Right lobe of liver (tissue), 6 donors: ENCODE measurements at regions not wholly inside any gene's neighbourhood (a gene's known extent, or its start where the extent isn't known, plus 50 kb on each side); places are given as distances from the start of the nearest gene placed in this dataset.

Experiments used
- ATAC-seq, 4 donors: fragments of 200-7000 bp; cut with Tn5 transposase; one replicate each; pipeline ENCODE4 v1.9.1; 2020; ENCODE audit warnings: mild to moderate bottlenecking in 4 of 4, moderate library complexity in 4 of 4
- DNase-seq, 3 donors: peaks; one replicate each; pipeline ENCODE4 v3.0.0-alpha.2; 2020
- H3K27ac ChIP-seq, 3 donors: fragments of 200-600 bp; one replicate each; pipeline ENCODE4 v1.8.0; 2022
- H3K27me3 ChIP-seq, 2 donors: fragments of 200-600 bp; one replicate each; pipeline ENCODE4 v1.8.0; 2022
- H3K36me3 ChIP-seq, 4 donors: fragments of 200-600 bp; sonication (generic) in 1 of 4; one replicate each; pipeline versions ENCODE4 v1.5.1 to v1.8.0; 2017 to 2022; ENCODE audit warnings: control low read depth in 1 of 4
- H3K4me1 ChIP-seq, 4 donors: fragments of 200-600 bp; sonication (generic) in 1 of 4; one replicate each; pipeline versions ENCODE4 v1.5.1 to v1.8.0; 2017 to 2022; ENCODE audit warnings: control low read depth in 1 of 4
- H3K4me3 ChIP-seq, 3 donors: fragments of 200-600 bp; one replicate each; pipeline ENCODE4 v1.8.0; 2022
- H3K9me3 ChIP-seq, 4 donors: fragments of 200-600 bp; sonication (generic) in 1 of 4; one replicate each; pipeline versions ENCODE4 v1.5.1 to v1.8.0; 2017 to 2022; ENCODE audit warnings: control low read depth in 1 of 4
- POLR2A ChIP-seq: fragments of 450-650 bp; IDR thresholded peaks from one replicate; pipeline ENCODE4 v1.6.1; 2017; ENCODE audit warnings: antibody characterized with exemption, mild to moderate bottlenecking
- WGBS: methylation state at CpG from one replicate; pipeline ENCODE4 v1.1.6; 2018; ENCODE audit warnings: low coverage, low lambda C conversion rate; ENCODE audit not compliant: insufficient coverage; ENCODE audit errors: missing lambda C conversion rate; 5-methylcytosine and 5-hydroxymethylcytosine counted together
- intact Hi-C, 2 donors: fragments of 100-400 bp; cut with DNase I; formaldehyde crosslinking; loops; one replicate each; pipeline versions ENCODE4 v1.11.2 to v1.14.1; 2022
- TF ChIP-seq, protein P1 (sequence below), 4 donors: fragments of 200-600 bp in 3 of 4; fragments of 450-650 bp in 1 of 4; IDR thresholded peaks; one replicate each; pipeline versions ENCODE4 v1.5.1 to v1.8.0; 2016 to 2022; ENCODE audit warnings: antibody characterized with exemption in 4 of 4, mild to moderate bottlenecking in 2 of 4
- donor health status: DM: no; HTN: yes; CAD: no.
- donor health status: DM: no; HTN: no; CAD: no.
- donor health status: DM: no; HTN: no; CAD: no.
- donor health status: DM: no; HTN: yes; CAD: no.
- donor health status: DM: no; HTN: yes; CAD: no.

- ATAC-seq (no peak), DNase-seq (no peak)
- Histone ChIP-seq H3K36me3 (no peaks in the 10 kb centered on the region), H3K27ac (no peak overlapping the region), H3K27me3 (no peaks in the 10 kb centered on the region), H3K9me3 (no peaks in the 10 kb centered on the region), H3K4me3 (no peak overlapping the region), H3K4me1 (no peaks in the 10 kb centered on the region)
- WGBS = 60% methylated on average over 3 of the region's 3 CpGs
- intact Hi-C loops = no loop called here
- TF ChIP-seq, protein P1, sequence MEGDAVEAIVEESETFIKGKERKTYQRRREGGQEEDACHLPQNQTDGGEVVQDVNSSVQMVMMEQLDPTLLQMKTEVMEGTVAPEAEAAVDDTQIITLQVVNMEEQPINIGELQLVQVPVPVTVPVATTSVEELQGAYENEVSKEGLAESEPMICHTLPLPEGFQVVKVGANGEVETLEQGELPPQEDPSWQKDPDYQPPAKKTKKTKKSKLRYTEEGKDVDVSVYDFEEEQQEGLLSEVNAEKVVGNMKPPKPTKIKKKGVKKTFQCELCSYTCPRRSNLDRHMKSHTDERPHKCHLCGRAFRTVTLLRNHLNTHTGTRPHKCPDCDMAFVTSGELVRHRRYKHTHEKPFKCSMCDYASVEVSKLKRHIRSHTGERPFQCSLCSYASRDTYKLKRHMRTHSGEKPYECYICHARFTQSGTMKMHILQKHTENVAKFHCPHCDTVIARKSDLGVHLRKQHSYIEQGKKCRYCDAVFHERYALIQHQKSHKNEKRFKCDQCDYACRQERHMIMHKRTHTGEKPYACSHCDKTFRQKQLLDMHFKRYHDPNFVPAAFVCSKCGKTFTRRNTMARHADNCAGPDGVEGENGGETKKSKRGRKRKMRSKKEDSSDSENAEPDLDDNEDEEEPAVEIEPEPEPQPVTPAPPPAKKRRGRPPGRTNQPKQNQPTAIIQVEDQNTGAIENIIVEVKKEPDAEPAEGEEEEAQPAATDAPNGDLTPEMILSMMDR (IDR thresholded peaks at IDR 0.05) = no peak
- TF ChIP-seq POLR2A = no peak
These were observed 1257.1 kb downstream of the NSUN3 start for GRCh38 chr3:95319921-95320494.

- H3K27me3 ChIP-seq = no peaks in the 10 kb centered on the region
- H3K4me1 ChIP-seq = no peaks in the 10 kb centered on the region
- intact Hi-C loops = no loop called here
- H3K36me3 ChIP-seq = no peaks in the 10 kb centered on the region
- no peak for DNase-seq
- H3K9me3 ChIP-seq = no peaks in the 10 kb centered on the region
- WGBS = 60% methylated on average over 2 of the region's 2 CpGs
- H3K27ac ChIP-seq = no peak overlapping the region
- no peak for ATAC-seq
- TF ChIP-seq POLR2A = no peak
- TF ChIP-seq, protein P1 (IDR thresholded peaks at IDR 0.05) = no peak
- no peak overlapping the region for H3K4me3 ChIP-seq
These were observed 1264.6 kb downstream of the NSUN3 start for GRCh38 chr3:95327478-95327877.

DNA sequence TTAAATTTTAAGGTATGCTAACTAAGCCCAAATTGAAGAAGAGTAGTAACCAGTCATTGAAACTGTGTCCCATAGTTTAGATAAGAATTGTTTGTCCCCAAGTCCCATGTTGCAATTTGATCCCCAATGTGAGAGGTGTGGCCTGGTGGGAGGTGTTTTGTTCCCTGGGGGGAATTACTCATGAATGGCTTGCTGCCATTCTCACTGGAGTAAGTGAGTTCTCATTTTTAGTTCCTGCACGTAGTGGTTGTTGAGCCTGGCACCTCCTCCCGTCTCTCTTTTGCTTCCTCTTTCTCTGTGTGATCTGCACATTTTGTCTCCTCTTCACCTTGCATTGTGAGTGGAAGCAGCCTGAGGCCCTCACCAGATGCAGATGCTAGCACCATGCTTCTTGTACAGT lies 1271.0 kb downstream of the NSUN3 start:
- TF ChIP-seq POLR2A = no peak
- TF ChIP-seq, protein P1 (IDR thresholded peaks at IDR 0.05) = no peak
- Histone ChIP-seq H3K36me3 (no peaks in the 10 kb centered on the region), H3K4me3 (no peak overlapping the region), H3K27me3 (no peaks in the 10 kb centered on the region), H3K9me3 (no peaks in the 10 kb centered on the region), H3K27ac (no peak overlapping the region), H3K4me1 (no peaks in the 10 kb centered on the region)
- DNase-seq (no peak), ATAC-seq (no peak)
- 29% methylated on average over 2 of the region's 2 CpGs for WGBS
- intact Hi-C loops = no loop called here

DNA sequence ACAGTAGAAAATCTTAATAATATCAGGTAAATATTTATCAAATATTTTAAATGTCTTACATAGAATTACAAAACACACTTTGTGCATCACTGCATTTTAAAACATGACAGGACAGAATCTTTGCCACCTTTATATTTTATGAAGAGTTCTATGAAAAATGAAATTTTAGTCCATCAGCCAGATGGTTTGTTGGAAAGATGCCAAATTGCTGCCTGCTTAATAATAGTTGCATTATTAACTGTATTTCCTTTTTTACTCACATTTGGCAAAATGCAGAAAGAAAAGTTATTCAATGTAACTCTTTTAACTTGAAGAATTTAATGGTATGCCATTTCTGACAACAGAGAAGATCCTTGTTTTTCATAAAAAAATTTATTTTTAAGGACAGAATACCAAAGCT lies 1271.6 kb downstream of the NSUN3 start:
- no peak overlapping the region for H3K4me3 ChIP-seq
- ATAC-seq (no peak), DNase-seq (no peak)
- intact Hi-C loops = no loop called here
- no peaks in the 10 kb centered on the region for H3K27me3 ChIP-seq
- TF ChIP-seq, protein P1 (IDR thresholded peaks at IDR 0.05) = no peak
- no peak for TF ChIP-seq POLR2A
- no peaks in the 10 kb centered on the region for H3K36me3 ChIP-seq
- H3K9me3 ChIP-seq = no peaks in the 10 kb centered on the region
- no peaks in the 10 kb centered on the region for H3K4me1 ChIP-seq
- no peak overlapping the region for H3K27ac ChIP-seq

DNA sequence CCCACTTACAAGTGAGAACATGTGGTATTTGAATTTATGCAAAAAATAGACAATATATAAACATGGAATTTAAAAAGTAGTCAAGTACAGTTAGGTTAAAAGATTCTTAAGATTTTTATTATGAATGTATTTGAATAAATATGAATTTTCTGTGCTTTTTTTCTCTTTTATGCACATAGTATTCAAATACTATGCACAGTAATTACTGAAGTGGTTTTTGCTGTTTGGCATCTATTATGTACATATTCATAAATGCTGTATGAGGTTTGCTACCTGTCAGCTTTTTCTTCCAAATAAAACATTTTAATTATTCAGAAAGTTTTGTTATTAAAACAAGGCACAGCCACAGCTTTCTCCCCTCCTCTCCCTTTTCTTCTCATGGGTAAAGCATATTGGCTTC lies 1272.7 kb downstream of the NSUN3 start:
- Histone ChIP-seq H3K36me3 (no peaks in the 10 kb centered on the region), H3K4me1 (no peaks in the 10 kb centered on the region), H3K27ac (no peak overlapping the region), H3K4me3 (no peak overlapping the region), H3K9me3 (no peaks in the 10 kb centered on the region), H3K27me3 (no peaks in the 10 kb centered on the region)
- ATAC-seq (no peak), DNase-seq (no peak)
- intact Hi-C loops = no loop called here
- TF ChIP-seq, protein P1 (IDR thresholded peaks at IDR 0.05) = no peak
- TF ChIP-seq POLR2A = no peak
